Caco-2 (cell line): ENCODE measurements at regions not wholly inside any gene's neighbourhood (a gene's known extent, or its start where the extent isn't known, plus 50 kb on each side); places are given as distances from the start of the nearest gene placed in this dataset.

Source experiments
- BruUV-seq: library from RNA; stranded (reverse); fragments of 400-500 nt; replicated peaks from 2 replicates; lab custom pipeline; 2021; lab: Mats Ljungman, UMichigan
- CTCF ChIA-PET: fragments of 300-600 bp; sonication (Branson Sonifier 250); formaldehyde crosslinking; loops from one replicate; lab custom pipeline; 2022; ENCODE audit warnings: antibody characterized with exemption; lab: Charles Lee
- POLR2A ChIA-PET: fragments of 300-600 bp; sonication (Branson Sonifier 250); formaldehyde crosslinking; loops from one replicate; lab custom pipeline; 2022; ENCODE audit warnings: antibody characterized with exemption; lab: Charles Lee
- DNase-seq, 2 experiments: peaks; one replicate each; pipeline versions ENCODE4 v3.0.0 to v3.0.0-alpha.2; 2020 to 2022
- H3K27me3 ChIP-seq: replicated peaks from 2 replicates; pipeline ENCODE4 v1.6.0; 2011; ENCODE audit warnings: low read length; ENCODE audit not compliant: control insufficient read depth, insufficient read depth
- H3K36me3 ChIP-seq: 2 replicates; pipeline ENCODE4 v1.5.1; 2011; ENCODE audit warnings: low read length; ENCODE audit not compliant: control insufficient read depth, insufficient read depth
- H3K4me1 ChIP-seq: fragments of 250-450 bp; sonication (Bioruptor Pico); 2 replicates; pipeline ENCODE4 v1.5.1; 2020; ENCODE audit warnings: mild to moderate bottlenecking
- H3K4me3 ChIP-seq: 2 replicates; pipeline ENCODE4 v1.5.1; 2011; ENCODE audit warnings: low read depth, mild to moderate bottlenecking, control low read depth, low read length
- H3K9me3 ChIP-seq: fragments of 250-450 bp; sonication (Bioruptor Pico); 2 replicates; pipeline ENCODE4 v1.5.1; 2020; ENCODE audit warnings: mild to moderate bottlenecking, moderate library complexity
- H3K27ac Mint-ChIP-seq: one replicate; pipeline ENCODE4 v1.8.0; 2022; ENCODE audit warnings: mixed read lengths; ENCODE audit not compliant: unreplicated experiment
- H3K27me3 Mint-ChIP-seq: one replicate; pipeline ENCODE4 v1.8.0; 2022; ENCODE audit warnings: mixed read lengths; ENCODE audit not compliant: insufficient read depth, unreplicated experiment
- H3K36me3 Mint-ChIP-seq: one replicate; pipeline ENCODE4 v1.8.0; 2022; ENCODE audit warnings: mild to moderate bottlenecking, mixed read lengths; ENCODE audit not compliant: insufficient read depth, unreplicated experiment
- H3K4me1 Mint-ChIP-seq: one replicate; pipeline ENCODE4 v1.8.0; 2022; ENCODE audit warnings: low read depth, mixed read lengths; ENCODE audit not compliant: unreplicated experiment
- H3K4me3 Mint-ChIP-seq: one replicate; pipeline ENCODE4 v1.8.0; 2022; ENCODE audit warnings: mild to moderate bottlenecking, moderate library complexity, mixed read lengths; ENCODE audit not compliant: unreplicated experiment
- H3K9me3 Mint-ChIP-seq: one replicate; pipeline ENCODE4 v1.8.0; 2022; ENCODE audit warnings: mixed read lengths; ENCODE audit not compliant: unreplicated experiment
- intact Hi-C: fragments of 100-400 bp; cut with micrococcal nuclease; formaldehyde crosslinking; loops from one replicate; pipeline ENCODE4 v1.10.0; 2022; ENCODE audit not compliant: unreplicated experiment
- TF ChIP-seq, protein P1 (sequence below), 2 experiments: fragments of 200-600 bp in 1 of 2; IDR thresholded peaks; 1 replicate in 1 of 2; 2 replicates in 1 of 2; pipeline versions ENCODE4 v1.5.1 to v1.8.0; 2011 to 2022; ENCODE audit warnings: antibody characterized with exemption in 1 of 2, control low read depth in 1 of 2, inconsistent platforms in 1 of 2, low read depth in 1 of 2, low read length in 1 of 2, mild to moderate bottlenecking in 1 of 2, moderate library complexity in 1 of 2; ENCODE audit not compliant: insufficient read depth in 1 of 2, severe bottlenecking in 1 of 2, unreplicated experiment in 1 of 2

DNA sequence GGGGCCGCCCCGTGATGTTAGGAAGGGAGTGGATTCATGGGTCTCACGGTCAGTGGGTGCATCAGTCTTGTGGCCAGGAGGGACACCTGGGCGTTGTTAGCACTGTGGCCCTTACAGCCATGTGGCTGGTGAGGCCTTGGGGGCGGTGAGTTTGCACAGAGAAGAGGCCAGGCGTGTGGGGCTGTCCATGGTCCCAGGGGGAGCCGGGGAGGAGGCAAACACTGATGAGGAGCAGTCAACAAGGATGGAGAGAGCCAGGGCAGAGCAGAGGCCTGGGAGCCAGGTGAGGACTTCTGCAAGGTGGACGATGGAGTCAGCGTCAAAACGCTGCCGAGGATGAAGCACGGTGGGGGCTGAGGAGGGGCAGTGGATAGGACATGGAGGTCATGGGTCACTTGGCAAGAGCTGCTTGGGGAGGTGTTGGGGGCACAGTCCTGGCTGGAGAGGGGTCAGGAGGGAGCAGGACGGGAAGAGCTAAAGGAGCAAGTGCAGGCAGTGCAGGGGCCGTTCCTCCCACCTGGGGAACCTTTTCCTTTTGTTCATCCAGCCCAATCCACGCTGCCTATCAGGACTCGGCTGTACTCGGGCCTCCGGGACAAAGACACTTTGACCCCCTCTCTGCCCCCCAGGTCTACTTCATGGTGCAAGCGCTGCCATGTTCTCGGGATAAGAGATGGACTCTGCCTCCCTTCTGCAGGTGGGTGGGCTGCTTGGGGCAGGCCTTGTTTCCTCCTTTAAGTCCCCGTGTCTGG is 801.1 kb downstream of the TBC1D22A start:
- Mint-ChIP-seq H3K9me3 (no peaks in the 10 kb centered on the region), H3K4me3 (no peak overlapping the region)
- TF ChIP-seq, protein P1, sequence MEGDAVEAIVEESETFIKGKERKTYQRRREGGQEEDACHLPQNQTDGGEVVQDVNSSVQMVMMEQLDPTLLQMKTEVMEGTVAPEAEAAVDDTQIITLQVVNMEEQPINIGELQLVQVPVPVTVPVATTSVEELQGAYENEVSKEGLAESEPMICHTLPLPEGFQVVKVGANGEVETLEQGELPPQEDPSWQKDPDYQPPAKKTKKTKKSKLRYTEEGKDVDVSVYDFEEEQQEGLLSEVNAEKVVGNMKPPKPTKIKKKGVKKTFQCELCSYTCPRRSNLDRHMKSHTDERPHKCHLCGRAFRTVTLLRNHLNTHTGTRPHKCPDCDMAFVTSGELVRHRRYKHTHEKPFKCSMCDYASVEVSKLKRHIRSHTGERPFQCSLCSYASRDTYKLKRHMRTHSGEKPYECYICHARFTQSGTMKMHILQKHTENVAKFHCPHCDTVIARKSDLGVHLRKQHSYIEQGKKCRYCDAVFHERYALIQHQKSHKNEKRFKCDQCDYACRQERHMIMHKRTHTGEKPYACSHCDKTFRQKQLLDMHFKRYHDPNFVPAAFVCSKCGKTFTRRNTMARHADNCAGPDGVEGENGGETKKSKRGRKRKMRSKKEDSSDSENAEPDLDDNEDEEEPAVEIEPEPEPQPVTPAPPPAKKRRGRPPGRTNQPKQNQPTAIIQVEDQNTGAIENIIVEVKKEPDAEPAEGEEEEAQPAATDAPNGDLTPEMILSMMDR (IDR thresholded peaks at IDR 0.05; ENCODE audit: insufficient read depth in 1 of 2, low read depth in 1 of 2, low read length in 1 of 2, severe bottlenecking in 1 of 2, unreplicated experiment in 1 of 2), result no peak

DNA sequence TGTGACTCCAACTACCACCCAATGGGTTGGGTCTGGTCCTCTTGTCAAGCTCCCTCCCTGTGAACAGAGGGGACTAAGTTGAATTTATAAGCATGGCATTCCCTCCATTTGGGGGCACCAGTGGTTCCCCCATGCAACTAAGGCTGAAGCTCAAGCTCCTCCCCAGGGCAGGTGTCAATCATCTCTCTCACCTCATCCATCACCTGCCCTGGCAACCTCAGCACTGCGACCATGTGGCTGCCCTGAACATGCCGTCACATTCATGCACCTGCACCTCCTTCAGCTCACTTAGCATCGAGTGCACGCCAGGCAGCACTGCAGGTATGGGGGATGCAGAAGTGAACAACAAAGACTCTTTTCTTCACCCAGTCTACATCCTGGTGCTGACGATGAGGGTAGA is 799.3 kb downstream of the TBC1D22A start:
- no peaks in the 10 kb centered on the region for H3K9me3 ChIP-seq
- H3K36me3 ChIP-seq, result no peaks in the 10 kb centered on the region
- CTCF ChIA-PET, result no interaction called here
- no TSS peak for BruUV-seq
- Mint-ChIP-seq H3K36me3 (no peaks in the 10 kb centered on the region), H3K9me3 (no peaks in the 10 kb centered on the region), H3K4me1 (no peaks in the 10 kb centered on the region), H3K4me3 (no peak overlapping the region), H3K27ac (no peak overlapping the region), H3K27me3 (peaks cover 20% of the 10 kb centered on the region)
- intact Hi-C loops, result no loop called here
- TF ChIP-seq, protein P1 (IDR thresholded peaks at IDR 0.05; ENCODE audit: insufficient read depth in 1 of 2, low read depth in 1 of 2, low read length in 1 of 2, severe bottlenecking in 1 of 2, unreplicated experiment in 1 of 2), result no peak
- H3K4me1 ChIP-seq, result no peaks in the 10 kb centered on the region
- POLR2A ChIA-PET, result no interaction called here
- DNase-seq, result no peak
- no peak overlapping the region for H3K4me3 ChIP-seq
- no peaks in the 10 kb centered on the region for H3K27me3 ChIP-seq

More for the DNA sequence above, 801.1 kb downstream of the TBC1D22A start:
- Mint-ChIP-seq H3K27ac (no peak overlapping the region), H3K4me1 (no peaks in the 10 kb centered on the region), H3K27me3 (peaks cover 20% of the 10 kb centered on the region), H3K36me3 (no peaks in the 10 kb centered on the region)
- Histone ChIP-seq H3K27me3 (no peaks in the 10 kb centered on the region), H3K4me3 (no peak overlapping the region), H3K4me1 (no peaks in the 10 kb centered on the region), H3K36me3 (no peaks in the 10 kb centered on the region), H3K9me3 (no peaks in the 10 kb centered on the region)
- DNase-seq, result no peak
- ChIA-PET CTCF (no interaction called here), POLR2A (no interaction called here)
- BruUV-seq, result no TSS peak
- intact Hi-C loops, result no loop called here

DNA sequence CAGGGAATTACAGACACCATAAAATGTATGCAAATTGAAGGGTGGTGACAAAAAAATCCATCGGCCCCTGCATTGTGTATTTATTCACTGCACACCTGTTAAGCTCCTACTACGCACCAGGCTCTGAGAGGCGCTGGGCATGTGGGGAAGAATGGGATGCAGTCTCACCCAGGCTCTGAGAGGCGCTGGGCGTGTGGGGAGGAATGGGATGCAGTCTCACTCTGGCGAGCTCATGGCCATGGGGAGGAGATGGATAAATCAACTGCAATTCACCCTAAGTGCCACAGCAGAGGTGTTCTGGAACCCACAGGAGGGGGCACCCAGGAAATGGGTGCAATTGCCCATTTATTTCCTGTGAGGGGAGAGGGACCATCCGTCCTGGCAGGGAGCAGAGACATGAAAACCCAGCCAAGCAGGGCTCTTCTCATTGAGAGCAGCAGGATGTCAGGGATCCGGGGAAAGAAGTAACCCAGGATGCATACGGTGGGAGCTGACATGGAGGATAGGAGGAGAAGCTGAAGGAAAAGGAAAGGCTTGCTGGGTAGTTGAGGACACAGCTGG is 798.7 kb downstream of the TBC1D22A start:
- POLR2A ChIA-PET, result no interaction called here
- DNase-seq, result no peak
- no peak overlapping the region for H3K4me3 Mint-ChIP-seq
- no peak overlapping the region for H3K4me3 ChIP-seq
- peaks cover 2% of the 10 kb centered on the region for H3K9me3 Mint-ChIP-seq
- no peaks in the 10 kb centered on the region for H3K36me3 ChIP-seq
- H3K27ac Mint-ChIP-seq, result no peak overlapping the region
- H3K27me3 ChIP-seq, result no peaks in the 10 kb centered on the region
- no peaks in the 10 kb centered on the region for H3K36me3 Mint-ChIP-seq
- no TSS peak for BruUV-seq
- no peaks in the 10 kb centered on the region for H3K4me1 ChIP-seq
- TF ChIP-seq, protein P1 (IDR thresholded peaks at IDR 0.05; ENCODE audit: insufficient read depth in 1 of 2, low read depth in 1 of 2, low read length in 1 of 2, severe bottlenecking in 1 of 2, unreplicated experiment in 1 of 2), result no peak
- intact Hi-C loops, result no loop called here
- CTCF ChIA-PET, result no interaction called here
- H3K9me3 ChIP-seq, result no peaks in the 10 kb centered on the region
- no peaks in the 10 kb centered on the region for H3K4me1 Mint-ChIP-seq
- H3K27me3 Mint-ChIP-seq, result peaks cover 20% of the 10 kb centered on the region
